ENCODE measurements at regions not wholly inside any gene's neighbourhood (a gene's known extent, or its start where the extent isn't known, plus 50 kb on each side); places are given as distances from the start of the nearest gene placed in this dataset.

- TF ChIP-seq POLR2AphosphoS5 (IDR thresholded peaks at IDR 0.05) (no peak), POLR2A (IDR thresholded peaks at IDR 0.05; ENCODE audit: low read depth) (no peak), CTCF (IDR thresholded peaks at IDR 0.05) (no peak), EP300 (IDR thresholded peaks at IDR 0.05) (no peak)
- no peak for DNase-seq (ENCODE audit: extremely low spot score)
- Histone ChIP-seq H3K27me3 (no peaks in the 10 kb centered on the region), H3K27ac (replicated peaks in 1 of 4) (no peak overlapping the region), H3K36me3 (no peaks in the 10 kb centered on the region), H3K9me3 (peaks cover 0 to 16% (median 5%) of the 10 kb centered on the region in 4 donors), H3K4me1 (no peaks in the 10 kb centered on the region), H3K4me3 (no peak overlapping the region)
- intact Hi-C loops (cut with DNase I) = no loop called here
- 63% methylated on average over 1 of the region's 1 CpG for WGBS
Observed at GRCh38 chr9:81250606-81251005, 438.7 kb downstream of the TLE1 start.

GRCh38 chr9:81250041-81250440 lies 439.3 kb downstream of the TLE1 start:
- TF ChIP-seq EP300 (IDR thresholded peaks at IDR 0.05) (no peak), POLR2A (IDR thresholded peaks at IDR 0.05; ENCODE audit: low read depth) (no peak), CTCF (IDR thresholded peaks at IDR 0.05) (no peak), POLR2AphosphoS5 (IDR thresholded peaks at IDR 0.05) (no peak)
- no peak for DNase-seq (ENCODE audit: extremely low spot score)
- 95% methylated on average over 3 of the region's 3 CpGs for WGBS

GRCh38 chr9:81245254-81245956 lies 443.9 kb downstream of the TLE1 start:
- intact Hi-C loops (cut with DNase I) = no loop called here
- H3K27me3 ChIP-seq = no peaks in the 10 kb centered on the region
- H3K36me3 ChIP-seq = no peaks in the 10 kb centered on the region
- no peak overlapping the region for H3K27ac ChIP-seq (replicated peaks in 1 of 4)
- H3K9me3 ChIP-seq = peaks cover 0 to 13% (median 5%) of the 10 kb centered on the region in 4 donors
- TF ChIP-seq CTCF (IDR thresholded peaks at IDR 0.05) = no peak
- no peak for TF ChIP-seq POLR2AphosphoS5 (IDR thresholded peaks at IDR 0.05)
- no peak for TF ChIP-seq POLR2A (IDR thresholded peaks at IDR 0.05; ENCODE audit: low read depth)
- no peak for TF ChIP-seq EP300 (IDR thresholded peaks at IDR 0.05)
- no peaks in the 10 kb centered on the region for H3K4me1 ChIP-seq
- WGBS = 88% methylated on average over 5 of the region's 5 CpGs
- DNase-seq (ENCODE audit: extremely low spot score) = no peak
- no peak overlapping the region for H3K4me3 ChIP-seq

More at GRCh38 chr9:81250041-81250440, 439.3 kb downstream of the TLE1 start:
- no peaks in the 10 kb centered on the region for H3K4me1 ChIP-seq
- H3K9me3 ChIP-seq = peaks cover 0 to 16% (median 5%) of the 10 kb centered on the region in 4 donors
- no peaks in the 10 kb centered on the region for H3K27me3 ChIP-seq
- no peaks in the 10 kb centered on the region for H3K36me3 ChIP-seq
- intact Hi-C loops (cut with DNase I) = no loop called here
- H3K4me3 ChIP-seq = no peak overlapping the region
- H3K27ac ChIP-seq (replicated peaks in 1 of 4) = no peak overlapping the region

- no peak for DNase-seq (ENCODE audit: extremely low spot score)
- intact Hi-C loops (cut with DNase I) = no loop called here
- Histone ChIP-seq H3K9me3 (peaks cover 0 to 6% (median 5%) of the 10 kb centered on the region in 4 donors), H3K4me1 (no peaks in the 10 kb centered on the region), H3K27ac (replicated peaks in 1 of 4) (no peak overlapping the region), H3K27me3 (no peaks in the 10 kb centered on the region), H3K36me3 (no peaks in the 10 kb centered on the region), H3K4me3 (no peak overlapping the region)
- TF ChIP-seq POLR2AphosphoS5 (IDR thresholded peaks at IDR 0.05) = no peak
- no peak for TF ChIP-seq EP300 (IDR thresholded peaks at IDR 0.05)
- TF ChIP-seq CTCF (IDR thresholded peaks at IDR 0.05) = no peak
- no peak for TF ChIP-seq POLR2A (IDR thresholded peaks at IDR 0.05; ENCODE audit: low read depth)
- WGBS = 48% methylated on average over 1 of the region's 1 CpG
Observed at GRCh38 chr9:81244631-81245030, 444.7 kb downstream of the TLE1 start.

- no peaks in the 10 kb centered on the region for H3K36me3 ChIP-seq
- H3K27ac ChIP-seq (replicated peaks in 1 of 4) = no peak overlapping the region
- TF ChIP-seq POLR2A (IDR thresholded peaks at IDR 0.05; ENCODE audit: low read depth) (no peak), POLR2AphosphoS5 (IDR thresholded peaks at IDR 0.05) (no peak), CTCF (IDR thresholded peaks at IDR 0.05) (no peak), EP300 (IDR thresholded peaks at IDR 0.05) (no peak)
- H3K27me3 ChIP-seq = no peaks in the 10 kb centered on the region
- 100% methylated on average over 1 of the region's 1 CpG for WGBS
- DNase-seq (ENCODE audit: extremely low spot score) = no peak
- H3K4me3 ChIP-seq = no peak overlapping the region
- no peaks in the 10 kb centered on the region for H3K9me3 ChIP-seq
- no peaks in the 10 kb centered on the region for H3K4me1 ChIP-seq
- intact Hi-C loops (cut with DNase I) = no loop called here
Observed at GRCh38 chr9:81242866-81243265, 446.5 kb downstream of the TLE1 start.
